B cell (primary cell): ENCODE measurements at regions not wholly inside any gene's neighbourhood (a gene's known extent, or its start where the extent isn't known, plus 50 kb on each side); places are given as distances from the start of the nearest gene placed in this dataset.

ENCODE experiments used
- ATAC-seq: fragments of 200-7000 bp; cut with Tn5 transposase; one replicate; pipeline ENCODE4 v1.10.0; 2021; ENCODE audit warnings: low read depth, mild to moderate bottlenecking, moderate number of reproducible peaks, moderate library complexity
- CTCF ChIA-PET: fragments of 350-600 bp; sonication (Branson Sonifier 250); formaldehyde crosslinking; loops from one replicate; lab custom pipeline; 2021; ENCODE audit warnings: antibody characterized with exemption, inconsistent platforms; lab: Charles Lee
- POLR2A ChIA-PET: fragments of 350-600 bp; sonication (Branson Sonifier 250); formaldehyde crosslinking; loops from one replicate; lab custom pipeline; 2021; ENCODE audit warnings: antibody characterized with exemption; lab: Charles Lee
- DNase-seq: peaks from one replicate; pipeline ENCODE4 v3.0.0; 2013
- H2AFZ ChIP-seq: 2 replicates; pipeline ENCODE4 v1.6.1; 2012; ENCODE audit warnings: mild to moderate bottlenecking, low read depth, low read length; ENCODE audit not compliant: insufficient read depth, poor library complexity, severe bottlenecking
- H3K27ac ChIP-seq, 2 donors: 1 replicate in 1 of 2; 2 replicates in 1 of 2; pipeline ENCODE4 v1.5.1; 2012 to 2013; ENCODE audit warnings: low read length in 2 of 2, mild to moderate bottlenecking in 2 of 2, moderate library complexity in 1 of 2
- H3K27me3 ChIP-seq, 4 experiments: fragments of 200-600 bp in 1 of 4; sonication (generic) in 1 of 4; replicated peaks in 1 of 4; 1 replicate in 2 of 4; 2 replicates in 2 of 4; pipeline versions ENCODE4 v1.6.1 to v1.7.0; 2013 to 2016; ENCODE audit warnings: low read length in 3 of 4, mild to moderate bottlenecking in 2 of 4, mixed read lengths in 1 of 4, moderate library complexity in 1 of 4; ENCODE audit not compliant: insufficient read depth in 4 of 4, control insufficient read depth in 3 of 4; ENCODE audit errors: control extremely low read depth in 1 of 4
- H3K36me3 ChIP-seq, 2 experiments: replicated peaks in 1 of 2; 1 replicate in 1 of 2; 2 replicates in 1 of 2; pipeline versions ENCODE4 v1.6.1 to v1.7.1; 2013; ENCODE audit warnings: low read length in 1 of 2; ENCODE audit not compliant: insufficient read depth in 2 of 2, control insufficient read depth in 1 of 2; ENCODE audit errors: control extremely low read depth in 1 of 2, extremely low read depth in 1 of 2
- H3K4me1 ChIP-seq, 2 donors: fragments of 200-600 bp in 1 of 2; sonication (generic) in 1 of 2; 1 replicate in 1 of 2; 2 replicates in 1 of 2; pipeline versions ENCODE4 v1.5.1 to v1.6.1; 2013 to 2017; ENCODE audit warnings: low read length in 2 of 2; ENCODE audit not compliant: control insufficient read depth in 2 of 2, insufficient read depth in 2 of 2
- H3K4me2 ChIP-seq: replicated peaks from 2 replicates; pipeline ENCODE3; 2012; ENCODE audit warnings: mild to moderate bottlenecking, low read depth, low read length; ENCODE audit not compliant: poor library complexity, severe bottlenecking
- H3K4me3 ChIP-seq, 5 experiments: fragments of 200-600 bp in 1 of 5; sonication (generic) in 1 of 5; 1 replicate in 3 of 5; 2 replicates in 2 of 5; pipeline versions ENCODE4 v1.5.1 to v1.7.0; 2011 to 2016; ENCODE audit warnings: low read length in 4 of 5, mild to moderate bottlenecking in 4 of 5, low read depth in 2 of 5, control low read depth in 1 of 5, moderate library complexity in 1 of 5; ENCODE audit not compliant: insufficient read depth in 1 of 5; ENCODE audit errors: control extremely low read depth in 1 of 5, extremely low read depth in 1 of 5
- H3K79me2 ChIP-seq: fragments of 200-600 bp; sonication (generic); one replicate; pipeline ENCODE4 v1.6.0; 2016; ENCODE audit warnings: low read length; ENCODE audit not compliant: control insufficient read depth, insufficient read depth
- H3K9ac ChIP-seq: fragments of 200-600 bp; sonication (generic); 2 replicates; pipeline ENCODE4 v1.6.1; 2017; ENCODE audit warnings: mild to moderate bottlenecking, low read length, moderate library complexity
- H3K9me3 ChIP-seq, 3 donors: one replicate each; pipeline versions ENCODE4 v1.6.1 to v1.7.1; 2013; ENCODE audit warnings: low read length in 2 of 3; ENCODE audit not compliant: control insufficient read depth in 2 of 3, insufficient read depth in 1 of 3; ENCODE audit errors: control extremely low read depth in 1 of 3
- H4K20me1 ChIP-seq: 2 replicates; pipeline ENCODE4 v1.6.0; 2012; ENCODE audit warnings: mild to moderate bottlenecking, low read length; ENCODE audit not compliant: insufficient read depth, control insufficient read depth, poor library complexity, severe bottlenecking
- H3K27ac Mint-ChIP-seq: one replicate; pipeline ENCODE4 v1.8.0; 2021; ENCODE audit warnings: mixed read lengths
- H3K27me3 Mint-ChIP-seq: one replicate; pipeline ENCODE4 v1.8.0; 2021; ENCODE audit warnings: mixed read lengths
- H3K4me1 Mint-ChIP-seq: one replicate; pipeline ENCODE4 v1.8.0; 2021; ENCODE audit warnings: mixed read lengths
- H3K4me3 Mint-ChIP-seq: one replicate; pipeline ENCODE4 v1.8.0; 2021; ENCODE audit warnings: mixed read lengths
- H3K9me3 Mint-ChIP-seq: one replicate; pipeline ENCODE4 v1.8.0; 2022; ENCODE audit warnings: mixed read lengths; ENCODE audit not compliant: insufficient read depth
- EZH2 ChIP-seq: IDR thresholded peaks from 2 replicates; pipeline ENCODE4 v1.6.1; 2012; ENCODE audit warnings: borderline replicate concordance, low read depth, mild to moderate bottlenecking, moderate library complexity, low read length; ENCODE audit not compliant: insufficient read depth, poor library complexity, severe bottlenecking
- WGBS: methylation state at CpG from one replicate; pipeline ENCODE4 v1.1.5; 2013; ENCODE audit warnings: missing lambda C conversion rate; ENCODE audit not compliant: insufficient coverage; 5-methylcytosine and 5-hydroxymethylcytosine counted together
- intact Hi-C: fragments of 100-400 bp; cut with micrococcal nuclease; formaldehyde crosslinking; loops from one replicate; pipeline ENCODE4 v1.10.0; 2022
- TF ChIP-seq, protein P1 (sequence below): fragments of 200-600 bp; IDR thresholded peaks from one replicate; pipeline ENCODE4 v1.8.0; 2022; ENCODE audit warnings: antibody characterized with exemption, mild to moderate bottlenecking

DNA sequence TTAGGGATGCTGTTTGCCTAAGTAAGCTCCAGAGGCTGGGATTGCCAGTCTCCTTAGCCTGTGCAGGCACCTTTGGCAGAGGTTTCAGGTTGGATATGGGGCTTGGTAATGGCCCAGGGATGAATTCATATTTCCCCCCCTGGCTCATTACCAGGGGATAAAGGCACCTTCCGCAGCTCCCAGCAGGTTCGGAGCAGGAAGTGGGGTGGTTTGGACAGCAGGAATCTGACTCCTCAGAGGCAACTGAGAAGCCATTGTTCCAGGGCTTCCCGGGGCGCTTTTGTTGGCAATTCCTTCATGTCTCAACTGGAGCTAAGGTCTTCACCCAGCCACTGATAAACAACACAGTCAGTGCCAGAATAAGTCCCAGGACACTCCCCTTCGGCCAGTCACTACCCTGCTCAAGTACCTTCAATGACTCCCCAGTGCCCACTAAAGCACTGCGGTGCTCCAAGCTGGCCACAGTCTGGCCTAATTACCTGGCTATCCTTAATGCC lies 85.3 kb upstream of the SLC6A6 start:
- Histone ChIP-seq H3K9ac (no peak overlapping the region), H2AFZ (no peak overlapping the region), H3K27ac (no peak overlapping the region), H3K4me1 (no peaks in the 10 kb centered on the region), H3K9me3 (peaks cover 0 to 17% (median 6%) of the 10 kb centered on the region in 3 donors), H3K4me3 (no peak overlapping the region), H4K20me1 (no peaks in the 10 kb centered on the region), H3K79me2 (no peaks in the 10 kb centered on the region), H3K27me3 (peaks cover 0 to 1% (median 0%) of the 10 kb centered on the region in 4 experiments), H3K36me3 (no peaks in the 10 kb centered on the region), H3K4me2 (no peak overlapping the region)
- H3K27ac Mint-ChIP-seq, result no peak overlapping the region
- WGBS, result 94% methylated on average over 5 of the region's 6 CpGs
- H3K4me1 Mint-ChIP-seq, result peaks cover 3% of the 10 kb centered on the region
- no peak for ATAC-seq
- intact Hi-C loops, result no loop called here
- no peak for TF ChIP-seq EZH2
- TF ChIP-seq, protein P1, sequence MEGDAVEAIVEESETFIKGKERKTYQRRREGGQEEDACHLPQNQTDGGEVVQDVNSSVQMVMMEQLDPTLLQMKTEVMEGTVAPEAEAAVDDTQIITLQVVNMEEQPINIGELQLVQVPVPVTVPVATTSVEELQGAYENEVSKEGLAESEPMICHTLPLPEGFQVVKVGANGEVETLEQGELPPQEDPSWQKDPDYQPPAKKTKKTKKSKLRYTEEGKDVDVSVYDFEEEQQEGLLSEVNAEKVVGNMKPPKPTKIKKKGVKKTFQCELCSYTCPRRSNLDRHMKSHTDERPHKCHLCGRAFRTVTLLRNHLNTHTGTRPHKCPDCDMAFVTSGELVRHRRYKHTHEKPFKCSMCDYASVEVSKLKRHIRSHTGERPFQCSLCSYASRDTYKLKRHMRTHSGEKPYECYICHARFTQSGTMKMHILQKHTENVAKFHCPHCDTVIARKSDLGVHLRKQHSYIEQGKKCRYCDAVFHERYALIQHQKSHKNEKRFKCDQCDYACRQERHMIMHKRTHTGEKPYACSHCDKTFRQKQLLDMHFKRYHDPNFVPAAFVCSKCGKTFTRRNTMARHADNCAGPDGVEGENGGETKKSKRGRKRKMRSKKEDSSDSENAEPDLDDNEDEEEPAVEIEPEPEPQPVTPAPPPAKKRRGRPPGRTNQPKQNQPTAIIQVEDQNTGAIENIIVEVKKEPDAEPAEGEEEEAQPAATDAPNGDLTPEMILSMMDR, result no peak
- H3K9me3 Mint-ChIP-seq, result peaks cover 7% of the 10 kb centered on the region
- no peak overlapping the region for H3K4me3 Mint-ChIP-seq
- ChIA-PET CTCF (interaction anchor here (0.9 kb wide), 1 partner anchor 151 kb away, joined by 4 read pairs; no protein-coding TSS in a partner anchor), POLR2A (no interaction called here)
- no peak for DNase-seq
- peaks cover 17% of the 10 kb centered on the region for H3K27me3 Mint-ChIP-seq

DNA sequence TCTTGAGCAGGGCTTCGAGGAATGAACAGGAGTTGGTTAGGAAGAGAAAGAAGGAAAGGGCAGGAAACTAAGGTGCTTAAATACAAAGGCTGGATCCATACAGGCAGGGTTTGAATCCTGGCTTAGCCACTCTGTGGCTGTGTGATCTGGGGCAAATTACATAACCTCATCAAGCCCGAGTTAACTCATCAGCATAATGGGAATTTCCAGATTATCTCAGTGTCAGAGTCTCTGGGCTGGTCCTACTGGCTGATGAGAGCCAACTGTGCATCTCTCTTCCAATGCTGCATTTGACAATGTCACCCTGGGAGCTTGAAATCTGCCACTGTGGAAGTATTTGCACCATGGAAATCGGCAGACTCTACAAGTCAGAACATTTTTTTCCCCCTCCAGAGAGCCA lies 83.8 kb upstream of the SLC6A6 start:
- Mint-ChIP-seq H3K4me1 (peaks cover 3% of the 10 kb centered on the region), H3K9me3 (peaks cover 7% of the 10 kb centered on the region), H3K27me3 (peaks cover 14% of the 10 kb centered on the region), H3K27ac (no peak overlapping the region), H3K4me3 (no peak overlapping the region)
- ChIA-PET POLR2A (no interaction called here), CTCF (no interaction called here)
- Histone ChIP-seq H3K4me2 (no peak overlapping the region), H4K20me1 (no peaks in the 10 kb centered on the region), H3K27ac (no peak overlapping the region), H3K79me2 (no peaks in the 10 kb centered on the region), H3K27me3 (peaks cover 0 to 12% (median 0%) of the 10 kb centered on the region in 4 experiments), H3K36me3 (no peaks in the 10 kb centered on the region), H2AFZ (no peak overlapping the region), H3K9ac (no peak overlapping the region), H3K9me3 (peaks cover 0 to 21% (median 6%) of the 10 kb centered on the region in 3 donors), H3K4me3 (no peak overlapping the region), H3K4me1 (no peaks in the 10 kb centered on the region)
- TF ChIP-seq, protein P1, result no peak
- no peak for TF ChIP-seq EZH2
- 67% methylated on average over 1 of the region's 3 CpGs for WGBS
- no peak for ATAC-seq
- intact Hi-C loops, result no loop called here
- DNase-seq, result no peak
